OCI-LY1 (cell line): ENCODE measurements at regions not wholly inside any gene's neighbourhood (a gene's known extent, or its start where the extent isn't known, plus 50 kb on each side); places are given as distances from the start of the nearest gene placed in this dataset.

ENCODE experiments used
- H2AFZ ChIP-seq: fragments of 200-600 bp; sonication (generic), shearing (Covaris generic); 2 replicates; pipeline ENCODE4 v1.6.0; 2014; ENCODE audit warnings: antibody characterized with exemption, mild to moderate bottlenecking, low read length
- H3F3A ChIP-seq: fragments of 200-600 bp; sonication (generic), shearing (Covaris generic); 2 replicates; pipeline ENCODE4 v1.6.0; 2014; ENCODE audit warnings: mild to moderate bottlenecking, antibody characterized with exemption, low read length, moderate library complexity; ENCODE audit not compliant: insufficient read depth
- H3K27ac ChIP-seq: fragments of 200-600 bp; sonication (generic); 2 replicates; pipeline ENCODE4 v1.5.1; 2014; ENCODE audit warnings: low read length, mixed run types, mild to moderate bottlenecking, low read depth; ENCODE audit not compliant: poor library complexity, severe bottlenecking
- H3K27me3 ChIP-seq: fragments of 200-600 bp; sonication (generic); 2 replicates; pipeline ENCODE4 v1.6.0; 2014; ENCODE audit warnings: antibody characterized with exemption, mild to moderate bottlenecking, low read length, moderate library complexity; ENCODE audit not compliant: insufficient read depth
- H3K36me3 ChIP-seq: fragments of 200-600 bp; sonication (generic); 2 replicates; pipeline ENCODE4 v1.6.1; 2014; ENCODE audit warnings: mild to moderate bottlenecking, antibody characterized with exemption, low read length, moderate library complexity, mixed read lengths; ENCODE audit not compliant: insufficient read depth
- H3K4me1 ChIP-seq: fragments of 200-600 bp; sonication (generic); 2 replicates; pipeline ENCODE4 v1.5.1; 2014; ENCODE audit warnings: mild to moderate bottlenecking, low read length, moderate library complexity; ENCODE audit not compliant: insufficient read depth, severe bottlenecking
- H3K4me2 ChIP-seq: fragments of 200-600 bp; sonication (generic), shearing (Covaris generic); 2 replicates; pipeline ENCODE4 v1.6.1; 2014; ENCODE audit warnings: low read length
- H3K4me3 ChIP-seq: fragments of 200-600 bp; sonication (generic); 2 replicates; pipeline ENCODE4 v1.5.1; 2014; ENCODE audit warnings: low read length, low read depth, mild to moderate bottlenecking, mixed read lengths; ENCODE audit not compliant: poor library complexity, severe bottlenecking
- H3K79me2 ChIP-seq: fragments of 200-600 bp; shearing (Covaris generic); 2 replicates; pipeline ENCODE4 v1.6.1; 2016; ENCODE audit warnings: mixed run types, low read length, mixed read lengths; ENCODE audit not compliant: insufficient read depth
- H3K9ac ChIP-seq: fragments of 200-600 bp; sonication (generic), shearing (Covaris generic); 2 replicates; pipeline ENCODE4 v1.6.1; 2014; ENCODE audit warnings: mild to moderate bottlenecking, low read length, mixed read lengths
- H3K9me2 ChIP-seq: fragments of 200-600 bp; sonication (generic), shearing (Covaris generic); 2 replicates; pipeline ENCODE4 v1.6.1; 2014; ENCODE audit warnings: low read depth, mild to moderate bottlenecking, low read length, mixed read lengths
- H3K9me3 ChIP-seq: fragments of 200-600 bp; shearing (Covaris generic); 2 replicates; pipeline ENCODE4 v1.6.1; 2014; ENCODE audit warnings: low read length, mixed read lengths
- H4K20me1 ChIP-seq: fragments of 200-600 bp; sonication (generic), shearing (Covaris generic); 2 replicates; pipeline ENCODE4 v1.6.0; 2016; ENCODE audit warnings: mild to moderate bottlenecking, low read length; ENCODE audit not compliant: insufficient read depth
- CTCF ChIP-seq: fragments of 200-600 bp; sonication (generic), shearing (Covaris generic); IDR thresholded peaks from 2 replicates; pipeline ENCODE4 v1.5.1; 2017; ENCODE audit warnings: mild to moderate bottlenecking, antibody characterized with exemption, low read length, moderate library complexity, mixed read lengths
- EZH2 ChIP-seq: fragments of 200-600 bp; sonication (generic), shearing (Covaris generic); IDR thresholded peaks from 2 replicates; pipeline ENCODE4 v1.8.0; 2017; ENCODE audit warnings: borderline replicate concordance, mixed run types, mild to moderate bottlenecking, antibody characterized with exemption, low read length, moderate library complexity, mixed read lengths

DNA sequence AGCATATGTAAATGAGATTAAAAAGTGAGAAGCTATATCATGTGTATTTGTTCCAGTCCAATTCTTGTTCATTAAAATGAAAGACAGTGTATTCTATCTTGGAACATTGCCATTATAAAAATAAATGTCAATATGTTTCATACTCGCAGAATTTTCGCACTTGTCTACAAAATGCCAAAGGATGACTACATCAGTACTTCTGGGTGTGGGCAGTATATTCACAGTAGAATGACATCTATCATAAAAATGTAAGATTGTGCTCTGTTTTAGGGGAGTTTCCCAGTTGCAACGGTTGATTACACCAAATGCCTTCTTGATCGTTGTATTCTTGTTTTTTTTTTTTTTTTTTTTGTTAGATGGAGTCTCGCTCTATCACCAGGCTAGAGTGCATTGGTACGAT lies 292.3 kb upstream of the E2F7 start:
- H3F3A ChIP-seq, result no peaks in the 10 kb centered on the region
- H2AFZ ChIP-seq, result no peak overlapping the region
- no peak for TF ChIP-seq CTCF
- no peak for TF ChIP-seq EZH2
- no peak overlapping the region for H3K27ac ChIP-seq
- no peaks in the 10 kb centered on the region for H3K36me3 ChIP-seq
- no peaks in the 10 kb centered on the region for H3K4me1 ChIP-seq
- H3K27me3 ChIP-seq, result no peaks in the 10 kb centered on the region
- no peak overlapping the region for H3K4me2 ChIP-seq
- H3K9me2 ChIP-seq, result no peaks in the 10 kb centered on the region
- H4K20me1 ChIP-seq, result no peaks in the 10 kb centered on the region
- no peak overlapping the region for H3K4me3 ChIP-seq
- H3K79me2 ChIP-seq, result no peaks in the 10 kb centered on the region
- no peaks in the 10 kb centered on the region for H3K9me3 ChIP-seq
- no peak overlapping the region for H3K9ac ChIP-seq

DNA sequence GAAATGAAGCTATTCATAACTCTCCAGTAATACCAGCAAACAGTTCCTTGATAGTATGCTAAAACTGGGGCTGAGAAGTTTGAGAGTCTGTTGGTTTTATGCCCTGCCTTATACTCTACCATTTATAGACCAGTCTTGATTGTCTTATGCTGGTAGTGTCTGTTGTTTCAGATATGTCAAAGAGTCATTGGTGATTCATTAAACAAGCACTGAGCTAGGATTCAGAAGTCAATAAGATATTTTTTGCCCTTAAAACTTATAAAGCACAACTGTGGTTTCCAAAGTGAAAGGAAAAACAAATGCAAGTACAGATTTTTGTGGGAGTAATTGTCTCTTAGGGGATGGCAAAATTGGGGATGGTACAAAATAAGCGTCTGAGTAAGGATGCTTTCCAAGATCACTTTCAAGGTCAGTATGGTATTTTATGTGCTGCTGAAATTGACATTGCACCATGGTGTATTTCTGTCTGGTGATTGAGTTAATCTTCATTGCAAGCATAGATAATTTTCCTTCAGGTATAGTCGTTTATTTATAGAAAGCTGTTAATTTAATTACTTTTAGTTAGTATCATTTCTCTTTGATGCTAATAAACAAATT lies 289.5 kb upstream of the E2F7 start:
- Histone ChIP-seq H3K79me2 (no peaks in the 10 kb centered on the region), H3K9me2 (no peaks in the 10 kb centered on the region), H3K4me3 (no peak overlapping the region), H3K36me3 (no peaks in the 10 kb centered on the region), H3K4me2 (no peak overlapping the region), H4K20me1 (no peaks in the 10 kb centered on the region), H3F3A (no peaks in the 10 kb centered on the region), H2AFZ (no peak overlapping the region), H3K27me3 (no peaks in the 10 kb centered on the region), H3K9ac (no peak overlapping the region), H3K9me3 (no peaks in the 10 kb centered on the region), H3K27ac (no peak overlapping the region), H3K4me1 (no peaks in the 10 kb centered on the region)
- TF ChIP-seq CTCF, result no peak
- TF ChIP-seq EZH2, result no peak

GRCh38 chr12:77352946-77353345 lies 287.6 kb upstream of the E2F7 start:
- Histone ChIP-seq H3K4me1 (no peaks in the 10 kb centered on the region), H3K79me2 (no peaks in the 10 kb centered on the region), H3K4me3 (no peak overlapping the region), H2AFZ (no peak overlapping the region), H3K27ac (no peak overlapping the region), H3K4me2 (no peak overlapping the region), H3F3A (no peaks in the 10 kb centered on the region), H3K9me3 (no peaks in the 10 kb centered on the region), H3K9me2 (no peaks in the 10 kb centered on the region), H3K9ac (no peak overlapping the region), H4K20me1 (no peaks in the 10 kb centered on the region), H3K36me3 (no peaks in the 10 kb centered on the region), H3K27me3 (no peaks in the 10 kb centered on the region)
- no peak for TF ChIP-seq EZH2
- TF ChIP-seq CTCF, result no peak
